CD4-positive, alpha-beta T cell treated with Interleukin-15 for 4 hours (primary cell): ENCODE measurements at regions not wholly inside any gene's neighbourhood (a gene's known extent, or its start where the extent isn't known, plus 50 kb on each side); places are given as distances from the start of the nearest gene placed in this dataset.
"Not testable (repeated sequence)": the region's sequence is repeated elsewhere in the genome, so short reads cannot be mapped to it uniquely, and the experiment has no call there.

Experiments used
- DNase-seq: peaks from one replicate; pipeline ENCODE4 v3.0.0-alpha.2; 2020; ENCODE audit warnings: low spot score

DNA sequence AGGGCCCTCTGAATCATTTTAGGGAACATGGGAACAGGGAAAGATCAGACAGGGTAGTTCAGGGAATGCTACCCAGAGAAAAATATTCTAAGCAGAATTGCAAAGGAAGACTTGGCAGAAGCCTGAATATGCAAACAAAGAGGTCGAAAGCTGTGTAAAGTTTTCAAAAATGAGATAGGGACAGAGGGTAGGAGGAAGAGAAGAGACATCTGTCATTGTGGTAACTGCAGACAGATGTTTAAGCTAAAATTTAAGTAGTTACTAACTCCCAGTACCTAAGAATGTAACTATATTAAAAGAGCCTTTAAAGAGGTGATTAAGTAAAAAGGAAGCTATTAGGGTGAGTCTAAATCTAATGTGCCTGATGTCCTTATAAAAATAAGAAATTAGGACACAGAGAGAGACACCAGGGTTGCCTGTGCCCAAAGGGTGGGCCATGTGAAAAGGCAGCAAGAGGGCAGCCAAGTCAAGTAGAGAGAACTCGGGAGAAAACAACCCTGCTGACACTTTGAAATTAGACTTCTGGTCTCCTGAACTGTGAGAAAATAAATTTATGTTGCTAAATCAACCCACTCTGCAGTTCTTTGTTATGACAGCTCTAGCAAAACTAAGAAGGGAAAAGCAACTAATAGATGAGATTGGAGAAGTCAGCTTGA lies 1647.4 kb upstream of the C9orf72 start:
- DNase-seq = no peak

DNA sequence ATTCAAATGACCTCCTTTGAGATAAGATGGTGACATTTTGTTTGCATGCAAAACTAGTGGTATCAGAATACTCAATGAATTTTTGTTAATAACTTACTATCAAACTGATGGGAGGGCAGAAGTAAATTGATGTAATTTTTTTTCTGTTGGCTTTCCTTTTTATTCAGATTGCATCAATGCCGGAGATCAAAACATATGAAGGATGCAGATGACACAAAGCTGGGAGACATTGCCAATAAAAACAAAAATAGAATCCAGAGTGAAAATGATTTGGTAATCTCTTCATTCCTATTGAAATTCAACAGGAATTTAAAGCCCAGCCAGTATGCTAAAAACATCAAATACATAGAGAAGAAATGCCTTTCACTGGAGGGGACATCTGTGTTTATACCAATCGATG lies 1655.3 kb upstream of the C9orf72 start:
- DNase-seq = no peak

DNA sequence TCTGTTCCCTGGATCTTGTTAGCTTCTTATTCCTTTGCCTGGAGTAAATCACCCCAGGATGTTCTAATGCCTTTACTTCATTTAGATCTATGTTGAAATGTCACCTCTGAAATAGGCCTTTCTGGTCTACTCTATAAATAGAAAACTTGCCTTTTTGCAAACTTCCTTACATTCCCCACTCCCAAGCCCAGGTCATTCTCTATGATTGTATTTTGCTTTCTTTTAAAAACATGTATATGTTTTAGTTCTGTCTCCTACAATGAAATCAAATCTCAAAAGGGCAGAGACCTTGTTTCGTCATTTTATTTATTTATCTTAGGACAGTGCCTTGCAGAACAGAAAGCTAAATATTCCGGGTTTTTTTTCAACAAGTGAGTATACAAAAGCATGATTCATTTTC lies 1657.7 kb upstream of the C9orf72 start:
- DNase-seq = no peak

DNA sequence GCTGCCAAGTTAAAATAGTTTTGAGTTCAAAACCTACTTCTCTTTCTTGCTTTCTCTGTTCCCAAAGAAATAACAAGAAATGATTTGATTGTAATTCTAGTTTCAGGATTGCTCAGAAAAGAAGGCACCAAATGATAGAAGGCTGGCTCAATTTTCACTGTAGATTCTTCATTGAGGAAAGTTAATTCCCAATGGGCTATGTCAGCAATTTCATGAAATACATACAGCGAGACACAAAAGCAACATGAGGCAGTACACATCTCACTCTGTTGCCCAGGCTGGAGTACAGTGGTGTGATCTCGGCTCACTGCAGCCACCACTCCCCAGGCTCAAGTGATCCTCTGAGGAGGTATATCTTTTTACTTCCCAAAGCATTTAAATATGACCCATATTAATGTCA lies 1659.9 kb upstream of the C9orf72 start:
- DNase-seq = no peak

DNA sequence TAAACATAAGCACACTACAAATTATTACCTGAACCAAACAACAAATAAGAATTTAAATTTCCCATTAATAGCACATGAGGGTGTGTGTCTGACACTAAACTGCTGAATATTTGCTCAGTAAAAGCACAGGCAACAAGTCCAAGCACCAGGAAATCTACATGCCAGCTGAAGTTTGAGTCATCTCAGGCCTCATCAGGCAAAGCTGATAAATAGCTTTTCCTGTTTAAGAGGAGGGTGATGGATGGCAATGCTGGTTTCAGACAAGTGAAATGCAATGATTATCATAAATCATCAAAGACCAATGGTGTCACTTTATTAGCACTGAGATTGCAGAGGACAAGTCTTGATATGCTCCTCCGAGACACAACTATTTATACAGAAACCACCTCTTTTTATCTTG lies 1668.0 kb upstream of the C9orf72 start:
- DNase-seq = no peak

DNA sequence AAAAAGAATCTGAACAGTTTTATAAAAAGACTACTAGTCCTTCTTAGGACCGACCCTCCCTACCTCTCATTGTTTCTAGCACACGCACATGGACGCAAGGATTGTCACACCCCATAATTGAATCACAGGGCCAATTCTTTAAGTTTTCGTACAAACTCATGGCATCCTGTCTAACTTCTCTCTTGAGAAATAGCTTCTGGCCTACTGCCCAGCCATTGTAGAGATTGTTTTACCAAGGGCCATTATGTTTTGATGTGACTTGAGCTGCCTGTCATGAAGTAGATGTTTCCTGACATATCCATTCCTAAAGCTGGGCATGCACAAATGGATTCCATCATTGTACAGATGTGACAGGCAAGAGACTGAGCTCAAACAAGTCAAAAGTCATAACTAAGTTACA lies 1672.1 kb upstream of the C9orf72 start:
- DNase-seq = no peak

DNA sequence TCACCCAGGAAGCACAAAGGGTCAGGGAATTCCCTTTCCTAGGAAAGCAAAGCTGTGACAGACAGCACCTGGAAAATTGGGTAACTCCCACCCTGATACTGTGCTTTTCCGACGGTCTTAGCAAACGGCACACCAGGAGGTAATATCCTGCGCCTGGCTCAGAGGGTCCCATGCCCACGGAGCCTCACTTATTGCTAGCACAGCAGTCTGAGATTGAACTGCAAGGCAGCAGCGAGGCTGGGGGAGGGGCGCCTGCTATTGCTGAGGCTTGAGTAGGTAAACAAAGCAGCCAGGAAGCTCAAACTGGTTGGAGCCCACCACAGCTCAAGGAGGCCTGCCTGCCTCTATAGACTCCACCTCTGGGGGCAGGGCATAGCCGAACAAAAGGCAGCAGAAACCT lies 1697.1 kb upstream of the C9orf72 start:
- DNase-seq = not testable (repeated sequence)

DNA sequence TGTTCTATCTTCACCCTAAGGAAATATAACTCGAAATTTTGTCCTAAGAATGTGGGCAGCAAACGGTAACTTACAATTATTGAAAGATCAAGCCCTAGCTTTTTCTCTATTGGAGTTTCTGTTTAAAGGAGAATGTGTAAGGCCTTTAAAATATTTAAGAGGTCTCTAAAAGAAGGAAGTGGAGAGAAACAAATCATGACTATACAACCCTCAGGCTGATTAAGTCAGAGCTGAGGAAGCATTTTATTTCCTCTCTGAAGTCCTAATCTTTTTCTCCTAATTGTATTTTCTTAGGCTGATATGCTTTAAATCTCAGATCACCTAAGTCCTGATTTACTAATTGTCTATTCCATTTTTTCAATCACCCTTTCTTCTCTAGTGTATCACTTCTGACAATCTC lies 1708.8 kb upstream of the C9orf72 start:
- no peak for DNase-seq

DNA sequence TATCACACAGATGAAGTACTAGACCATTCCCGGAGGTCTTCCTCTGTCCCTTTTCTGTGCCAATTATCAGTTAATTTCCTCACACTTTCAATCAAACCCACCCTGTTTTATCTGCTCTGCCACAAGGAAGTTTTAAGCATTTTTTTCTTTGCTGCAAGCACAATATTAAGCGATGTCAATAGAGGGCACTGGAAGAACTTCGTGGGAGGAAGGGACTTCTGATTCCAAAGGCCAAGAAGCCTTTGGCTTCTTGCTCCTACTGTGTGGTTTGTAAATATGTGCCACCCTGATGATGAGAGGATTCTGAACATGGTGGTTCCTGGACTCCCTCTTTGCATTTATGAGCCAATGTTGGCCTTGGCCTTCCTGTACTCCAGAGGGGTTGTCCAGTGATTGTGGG lies 1712.5 kb upstream of the C9orf72 start:
- no peak for DNase-seq

DNA sequence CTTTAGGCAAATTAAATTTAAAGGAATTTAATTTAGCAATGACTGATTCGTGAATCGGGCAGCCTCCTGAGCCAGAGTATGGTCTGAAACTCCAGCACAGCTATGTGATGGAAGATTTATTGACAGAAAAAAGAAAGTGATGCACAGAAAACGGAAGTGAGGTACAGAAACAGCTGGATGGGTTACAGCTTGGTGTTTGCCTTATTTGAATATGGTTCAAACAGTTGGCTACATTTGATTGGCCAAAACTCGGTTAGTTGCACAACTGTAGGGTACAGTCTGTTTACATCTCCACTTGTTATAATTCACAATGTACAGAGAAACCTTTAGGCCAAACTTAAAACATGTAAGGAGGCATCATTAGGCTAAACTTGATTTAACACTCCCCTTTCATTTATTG lies 1716.1 kb upstream of the C9orf72 start:
- DNase-seq = no peak

DNA sequence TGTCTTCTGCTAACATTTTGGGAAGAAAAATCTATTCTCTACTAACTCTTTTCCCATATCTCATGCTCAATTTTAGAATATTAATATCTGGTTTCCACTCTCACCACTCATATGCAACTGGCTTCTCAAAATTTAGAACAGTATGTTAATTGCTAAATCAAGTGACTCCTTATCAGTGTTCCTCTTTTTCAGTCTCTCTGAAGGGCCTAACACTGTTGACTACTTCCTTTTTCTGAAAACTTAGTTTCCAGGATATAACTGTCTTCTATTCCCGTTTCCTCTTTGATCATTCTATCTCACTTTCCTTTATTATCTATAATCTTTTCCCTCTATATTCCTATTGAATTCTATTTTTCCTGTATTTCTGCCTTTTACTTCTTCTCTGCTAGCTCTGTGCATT lies 1717.2 kb upstream of the C9orf72 start:
- DNase-seq = no peak

DNA sequence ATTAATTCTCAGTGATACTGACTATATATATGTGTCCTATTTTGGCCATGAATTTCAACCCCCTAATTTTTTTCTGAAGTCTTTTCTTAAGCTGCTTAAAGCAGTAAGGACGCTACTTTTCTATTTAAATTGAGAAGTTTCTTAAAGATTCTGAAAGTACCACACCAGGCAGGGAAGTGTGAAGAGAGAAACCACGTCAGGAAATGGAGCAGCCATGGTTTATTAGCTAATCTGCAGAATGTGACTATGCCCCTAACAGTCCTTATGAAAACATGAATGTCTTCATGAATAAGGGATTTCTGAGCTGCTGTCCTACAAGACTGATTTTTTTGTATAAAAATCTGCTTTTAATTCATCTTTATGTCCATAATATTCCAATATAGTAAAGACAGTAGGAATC lies 1724.3 kb upstream of the C9orf72 start:
- no peak for DNase-seq

DNA sequence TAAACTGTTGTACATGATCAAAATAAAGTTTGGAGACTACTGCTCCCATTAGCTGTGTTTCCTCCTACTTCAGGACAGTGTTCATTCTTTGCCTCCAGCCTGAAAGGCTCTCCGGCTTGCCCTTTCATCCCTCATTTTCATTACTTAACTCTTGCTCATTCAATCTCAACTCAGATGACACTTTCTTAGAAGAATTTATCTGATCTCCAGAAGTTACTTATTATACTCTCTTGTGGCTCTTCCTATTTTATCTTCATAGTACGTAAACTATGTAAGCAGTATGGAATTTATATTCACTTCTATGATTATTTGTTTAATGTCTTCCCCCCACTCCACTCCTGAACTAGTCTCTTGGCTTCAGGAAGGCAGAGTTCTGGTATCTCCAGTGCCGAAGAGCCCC lies 1737.9 kb upstream of the C9orf72 start:
- no peak for DNase-seq

DNA sequence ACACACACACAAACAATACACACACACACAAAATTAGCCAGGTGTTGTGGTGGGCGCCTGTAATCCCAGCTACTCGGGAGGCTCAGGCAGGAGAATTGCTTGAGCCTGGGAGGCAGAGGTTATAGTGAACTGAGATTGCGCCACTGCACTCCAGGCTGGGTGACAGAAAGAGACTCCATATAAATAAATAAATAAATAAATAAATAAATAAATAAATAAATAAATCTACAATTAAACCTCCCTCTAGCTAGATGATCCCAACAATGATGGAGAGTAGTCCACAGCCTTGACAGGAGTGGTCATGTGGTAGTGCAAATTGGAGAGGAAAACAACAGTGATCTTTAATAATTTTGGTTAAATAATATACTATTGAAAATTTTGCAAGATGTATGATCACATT lies 1739.0 kb upstream of the C9orf72 start:
- no peak for DNase-seq

DNA sequence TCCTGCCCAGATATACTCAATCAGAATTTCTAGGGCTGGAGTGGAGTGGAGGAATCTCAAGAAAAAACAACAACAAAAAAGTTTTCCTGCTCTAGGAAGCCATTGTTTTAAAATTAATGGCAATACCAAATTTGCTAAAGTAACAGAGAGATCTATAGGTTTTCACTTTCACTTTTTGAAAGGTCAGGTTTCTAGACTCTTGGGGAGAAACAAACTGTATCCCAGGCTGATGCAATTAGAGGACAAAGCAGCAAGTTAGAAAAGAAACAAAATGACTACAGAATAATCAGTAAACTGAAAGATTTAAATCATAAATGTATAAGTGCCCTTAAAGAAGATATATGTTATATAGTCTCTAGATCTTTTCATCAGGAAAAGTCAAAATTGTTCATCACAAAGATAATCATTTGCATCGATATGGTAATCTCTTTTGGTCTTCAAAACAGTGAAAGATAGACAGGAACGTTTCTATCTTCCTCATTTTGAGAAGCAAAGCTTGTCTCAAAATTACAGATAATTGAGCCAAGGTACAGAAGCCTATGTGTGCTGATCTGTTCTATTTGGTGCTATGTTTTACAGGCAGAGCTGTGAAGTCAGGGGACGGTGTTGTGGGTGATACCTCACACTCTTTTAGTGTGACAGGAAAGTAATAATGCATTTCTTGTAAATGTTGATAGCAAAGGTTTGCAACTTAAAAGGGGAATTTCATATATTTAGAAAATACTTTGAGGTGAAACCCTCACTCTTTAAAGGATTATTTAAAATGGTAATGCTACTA lies 1746.6 kb upstream of the C9orf72 start:
- no peak for DNase-seq

DNA sequence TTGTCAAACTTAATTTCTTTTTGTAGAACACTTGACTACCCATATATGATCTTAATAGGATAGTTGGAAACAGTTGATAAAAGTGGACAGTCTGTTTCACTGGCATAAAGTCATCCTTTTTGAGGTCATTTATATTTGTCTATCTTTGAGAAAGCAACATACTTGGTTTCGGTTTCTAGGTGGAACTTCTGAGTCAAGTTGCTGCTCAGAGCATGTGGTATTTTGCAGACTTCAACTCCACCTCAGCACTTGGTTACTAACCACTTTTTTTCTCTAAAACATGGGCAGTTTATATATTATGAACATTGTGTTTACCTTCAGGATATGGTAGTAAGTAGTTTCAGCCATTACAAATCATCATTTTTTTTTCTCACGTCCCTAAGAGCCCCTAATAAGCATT lies 1749.0 kb upstream of the C9orf72 start:
- no peak for DNase-seq

DNA sequence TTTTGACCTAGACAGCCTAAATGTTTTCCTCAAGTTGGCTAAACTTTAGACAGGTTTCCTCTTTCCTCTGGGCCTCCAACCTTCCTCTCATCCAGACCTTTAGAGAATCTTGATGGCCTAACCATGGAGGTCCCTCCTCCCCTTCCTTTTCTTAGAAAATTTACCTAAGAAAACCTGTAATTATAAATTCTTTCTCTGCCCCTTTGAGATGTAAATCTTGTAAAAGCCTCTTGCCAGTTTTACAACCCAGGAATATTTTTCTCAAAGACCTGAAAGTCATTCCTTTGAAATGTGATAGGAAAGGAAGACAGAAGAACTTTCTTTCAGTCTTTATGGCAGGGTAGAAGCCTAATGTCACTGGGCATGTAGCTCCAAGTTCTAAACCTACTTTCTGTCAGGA lies 1752.6 kb upstream of the C9orf72 start:
- no peak for DNase-seq

DNA sequence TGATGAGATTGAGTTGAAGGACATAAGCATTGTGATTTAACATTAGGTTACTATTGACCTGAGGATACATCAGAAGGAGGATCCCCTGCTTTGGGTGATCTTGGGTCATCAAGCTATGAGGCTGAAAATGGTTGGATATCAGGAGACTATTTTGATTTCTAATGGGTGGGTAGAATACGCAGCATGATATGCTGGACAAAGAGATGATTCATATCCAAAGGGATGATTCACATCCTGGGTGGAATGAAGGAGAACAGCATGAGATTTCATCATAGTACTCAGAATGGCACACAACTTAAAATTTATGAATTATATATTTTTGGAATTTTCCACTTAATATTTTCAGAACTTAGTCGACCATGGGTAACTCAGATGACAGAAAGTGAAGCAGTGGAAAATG lies 1759.5 kb upstream of the C9orf72 start:
- no peak for DNase-seq

DNA sequence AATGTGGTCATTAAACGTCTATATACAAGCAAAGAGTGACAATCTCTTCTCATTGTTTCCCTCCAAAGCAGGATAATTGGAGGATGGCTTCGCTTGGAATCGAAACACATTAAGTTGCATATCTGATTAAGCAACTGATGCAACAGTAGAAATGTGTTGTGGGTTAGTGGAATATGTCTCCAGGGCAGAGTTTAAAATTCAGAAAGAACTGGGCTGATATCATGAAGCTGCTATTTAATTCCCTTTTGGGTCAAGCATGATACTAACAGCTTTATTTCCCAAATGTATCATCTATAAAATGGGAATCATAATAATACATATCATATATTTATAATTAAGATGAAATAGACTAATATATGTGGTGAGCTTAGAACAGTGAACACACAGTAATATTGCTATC lies 1763.0 kb upstream of the C9orf72 start:
- DNase-seq = no peak

DNA sequence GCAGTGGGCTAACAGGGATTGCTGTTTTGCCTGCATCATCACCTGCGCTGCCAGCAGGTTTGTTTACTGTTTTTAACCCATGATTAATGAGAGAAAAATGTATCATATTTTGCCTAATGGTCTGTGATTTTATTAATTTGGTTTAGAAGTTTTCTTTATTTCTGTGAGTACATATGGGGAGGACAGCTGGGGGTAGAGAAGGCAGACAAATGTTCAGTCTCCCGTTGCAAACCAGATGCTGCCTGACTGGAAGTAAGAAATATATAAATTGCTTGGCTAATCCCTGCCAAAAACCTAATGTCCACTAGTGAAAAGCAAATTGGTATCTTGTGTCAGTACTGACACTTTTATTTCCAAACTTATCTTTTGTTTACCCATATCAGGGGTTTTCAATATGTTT lies 1766.1 kb upstream of the C9orf72 start:
- no peak for DNase-seq

DNA sequence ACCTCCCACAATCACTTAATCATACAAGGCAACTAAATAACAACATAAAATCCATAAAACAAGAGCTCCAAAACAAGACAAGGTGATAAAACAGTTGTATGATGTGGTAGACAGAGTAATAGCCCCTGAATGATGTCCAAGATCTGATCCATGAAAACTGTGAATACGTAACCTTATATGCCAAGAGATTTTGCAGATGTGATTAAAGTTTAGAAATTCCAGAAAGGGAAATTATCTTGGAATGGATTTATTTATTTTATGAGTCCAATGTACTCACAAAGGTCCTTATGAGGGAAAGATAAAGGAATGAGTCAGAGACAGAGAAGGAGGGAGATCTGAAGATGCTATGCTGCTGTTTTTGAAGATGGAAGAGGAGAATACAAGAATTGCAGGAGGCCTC lies 1775.7 kb upstream of the C9orf72 start:
- DNase-seq = no peak

DNA sequence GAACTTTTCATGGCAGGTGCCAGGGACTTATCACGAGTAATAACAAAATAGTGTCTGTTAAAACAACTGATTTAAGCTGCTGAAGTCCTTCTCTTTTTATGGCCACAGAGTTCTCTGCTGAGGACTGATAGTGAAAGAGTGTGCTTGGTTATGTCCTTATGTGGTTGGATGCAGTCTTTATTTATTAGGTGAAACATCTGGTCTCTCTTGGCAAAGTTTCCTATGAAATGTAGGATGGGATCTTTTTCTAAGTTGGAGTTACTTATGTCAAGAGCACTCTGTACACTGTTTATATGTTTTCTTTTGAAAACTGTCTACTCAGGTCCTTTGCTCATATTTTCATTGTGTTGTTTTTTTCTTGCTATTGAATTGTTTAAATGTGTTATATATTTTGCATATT lies 1816.1 kb upstream of the C9orf72 start:
- DNase-seq = no peak

DNA sequence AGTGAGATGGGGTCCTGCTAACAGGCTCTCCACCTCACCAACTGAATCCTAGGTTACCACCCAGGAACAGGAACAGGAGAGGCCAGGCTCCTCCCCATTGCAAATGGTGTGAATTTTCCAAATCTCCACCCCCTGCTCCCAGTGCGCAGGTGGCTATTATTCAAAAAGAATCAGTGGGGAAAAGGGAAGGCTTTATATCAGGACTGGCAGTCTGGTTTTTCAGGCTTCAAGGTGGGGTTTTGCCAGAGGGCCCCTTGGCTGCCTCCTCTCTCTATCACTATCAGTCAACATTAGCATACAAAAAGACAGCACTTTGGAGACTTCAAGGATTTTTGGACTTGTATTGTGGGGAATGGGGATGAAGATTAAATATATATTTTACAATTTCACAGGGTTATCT lies 1817.6 kb upstream of the C9orf72 start:
- DNase-seq = no peak

DNA sequence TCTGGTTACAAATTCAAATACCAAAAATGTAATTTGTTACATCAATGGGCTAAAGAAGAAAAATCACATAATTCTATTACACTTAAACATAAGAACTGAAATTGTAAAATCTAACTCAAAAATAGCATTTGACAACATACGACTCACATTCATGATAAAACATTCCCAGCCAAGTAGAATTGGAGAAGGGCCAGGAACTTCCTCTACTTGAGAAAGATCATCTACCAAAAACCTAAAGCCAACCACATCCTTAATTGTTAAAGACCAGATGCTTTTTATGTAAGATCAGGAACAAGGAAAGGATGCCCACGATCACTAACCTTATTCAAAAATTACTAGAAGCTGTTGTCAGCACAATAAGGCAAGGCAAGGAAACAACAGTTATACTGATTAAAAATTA lies 1819.8 kb upstream of the C9orf72 start:
- DNase-seq = no peak
